A673 (cell line): ENCODE measurements at regions not wholly inside any gene's neighbourhood (a gene's known extent, or its start where the extent isn't known, plus 50 kb on each side); places are given as distances from the start of the nearest gene placed in this dataset.

Experiments used
- BruUV-seq: library from RNA; stranded (reverse); fragments of 400-500 nt; replicated peaks from 2 replicates; lab custom pipeline; 2021; lab: Mats Ljungman, UMichigan
- CTCF ChIA-PET: fragments of 300-600 bp; sonication (Branson Sonifier 250); formaldehyde crosslinking; loops from one replicate; lab custom pipeline; 2022; ENCODE audit warnings: antibody characterized with exemption; lab: Charles Lee
- POLR2A ChIA-PET: fragments of 300-600 bp; sonication (Branson Sonifier 250); formaldehyde crosslinking; loops from one replicate; lab custom pipeline; 2022; ENCODE audit warnings: antibody characterized with exemption; ENCODE audit not compliant: low non-redundant PET; lab: Charles Lee
- DNase-seq: peaks from one replicate; pipeline ENCODE4 v3.0.0-alpha.2; 2015; ENCODE audit warnings: low spot score
- H3K27ac ChIP-seq: fragments of 200-600 bp; sonication (generic); 2 replicates; pipeline ENCODE4 v1.5.1; 2016; ENCODE audit warnings: mixed run types, low read depth, mild to moderate bottlenecking, mixed read lengths, antibody characterized with exemption, low read length; ENCODE audit not compliant: poor library complexity, severe bottlenecking
- H3K27me3 ChIP-seq: fragments of 200-600 bp; sonication (generic); replicated peaks from 2 replicates; pipeline ENCODE4 v1.6.1; 2017; ENCODE audit warnings: mixed run types, low read depth, mild to moderate bottlenecking, mixed read lengths, antibody characterized with exemption, low read length; ENCODE audit not compliant: insufficient read depth, poor library complexity
- H3K36me3 ChIP-seq: fragments of 200-600 bp; sonication (generic); 2 replicates; pipeline ENCODE4 v1.6.1; 2016; ENCODE audit warnings: mixed run types, mild to moderate bottlenecking, mixed read lengths, antibody characterized with exemption, low read length; ENCODE audit not compliant: insufficient read depth, poor library complexity, severe bottlenecking
- H3K4me1 ChIP-seq: fragments of 200-600 bp; sonication (generic); 2 replicates; pipeline ENCODE4 v1.6.1; 2017; ENCODE audit warnings: mixed run types, mild to moderate bottlenecking, mixed read lengths, antibody characterized with exemption, low read length; ENCODE audit not compliant: insufficient read depth, poor library complexity, severe bottlenecking
- H3K4me3 ChIP-seq: fragments of 200-600 bp; sonication (generic); 2 replicates; pipeline ENCODE4 v1.5.1; 2016; ENCODE audit warnings: low read depth, mixed run types, mild to moderate bottlenecking, mixed read lengths, low read length; ENCODE audit not compliant: poor library complexity, severe bottlenecking
- H3K9me3 ChIP-seq: fragments of 200-600 bp; sonication (generic); 2 replicates; pipeline ENCODE4 v1.6.1; 2016; ENCODE audit warnings: mixed run types, low read depth, mild to moderate bottlenecking, mixed read lengths, antibody characterized with exemption, low read length; ENCODE audit not compliant: poor library complexity, severe bottlenecking
- CTCF ChIP-seq: fragments of 300-800, 200-600 bp; sonication (generic); conservative IDR thresholded peaks from 2 replicates; pipeline ENCODE4 v1.5.1; 2017; ENCODE audit warnings: low read depth, mild to moderate bottlenecking, antibody characterized with exemption, low read length, moderate library complexity, mixed read lengths
- EZH2 ChIP-seq: fragments of 200-600 bp; sonication (generic); IDR thresholded peaks from 2 replicates; pipeline ENCODE4 v1.6.1; 2017; ENCODE audit warnings: borderline replicate concordance, low read depth, mild to moderate bottlenecking, mixed read lengths, antibody characterized with exemption, low read length; ENCODE audit not compliant: poor library complexity, severe bottlenecking
- intact Hi-C: fragments of 100-400 bp; cut with micrococcal nuclease; formaldehyde crosslinking; loops from one replicate; pipeline ENCODE4 v1.10.0; 2022; ENCODE audit not compliant: unreplicated experiment

GRCh38 chr6:4367643-4368042 lies 232.3 kb upstream of the ECI2 start:
- H3K27me3 ChIP-seq: no peaks in the 10 kb centered on the region
- CTCF ChIA-PET: no interaction called here
- no peaks in the 10 kb centered on the region for H3K9me3 ChIP-seq
- POLR2A ChIA-PET: no interaction called here
- TF ChIP-seq CTCF: no peak
- no peak for TF ChIP-seq EZH2
- H3K36me3 ChIP-seq: no peaks in the 10 kb centered on the region
- intact Hi-C loops: no loop called here
- H3K27ac ChIP-seq: no peak overlapping the region
- no TSS peak for BruUV-seq
- H3K4me1 ChIP-seq: no peaks in the 10 kb centered on the region
- H3K4me3 ChIP-seq: no peak overlapping the region
- no peak for DNase-seq

GRCh38 chr6:4366635-4367395 lies 231.4 kb upstream of the ECI2 start:
- no peaks in the 10 kb centered on the region for H3K27me3 ChIP-seq
- intact Hi-C loops: no loop called here
- H3K4me3 ChIP-seq: no peak overlapping the region
- H3K9me3 ChIP-seq: no peaks in the 10 kb centered on the region
- ChIA-PET CTCF (no interaction called here), POLR2A (no interaction called here)
- no peaks in the 10 kb centered on the region for H3K36me3 ChIP-seq
- no peak overlapping the region for H3K27ac ChIP-seq
- no peaks in the 10 kb centered on the region for H3K4me1 ChIP-seq
- BruUV-seq: no TSS peak
- no peak for DNase-seq
- TF ChIP-seq EZH2: no peak
- TF ChIP-seq CTCF: no peak

GRCh38 chr6:4365686-4366085 lies 230.3 kb upstream of the ECI2 start:
- BruUV-seq: no TSS peak
- Histone ChIP-seq H3K36me3 (no peaks in the 10 kb centered on the region), H3K27ac (no peak overlapping the region), H3K4me3 (no peak overlapping the region), H3K9me3 (no peaks in the 10 kb centered on the region), H3K27me3 (no peaks in the 10 kb centered on the region), H3K4me1 (no peaks in the 10 kb centered on the region)
- TF ChIP-seq CTCF (no peak), EZH2 (no peak)
- intact Hi-C loops: no loop called here
- ChIA-PET CTCF (no interaction called here), POLR2A (no interaction called here)
- no peak for DNase-seq
